SK-N-SH (cell line): ENCODE measurements at regions not wholly inside any gene's neighbourhood (a gene's known extent, or its start where the extent isn't known, plus 50 kb on each side); places are given as distances from the start of the nearest gene placed in this dataset.

Experiments used
- CTCF ChIA-PET: fragments of 300-600, 350-600 bp; formaldehyde crosslinking; extraction: SDS; loops from one replicate; lab custom pipeline; 2021; lab: Yijun Ruan, JAX
- POLR2A ChIA-PET: fragments of 350-600 bp; sonication (Branson Sonifier 250); formaldehyde crosslinking; extraction: SDS; loops from one replicate; lab custom pipeline; 2020; ENCODE audit warnings: antibody characterized with exemption, inconsistent platforms; lab: Yijun Ruan, JAX
- DNase-seq: peaks from one replicate; pipeline ENCODE4 v3.0.0; 2012
- H2AFZ ChIP-seq: fragments of 200-600 bp; sonication (generic); 2 replicates; pipeline ENCODE4 v1.8.1; 2016; ENCODE audit warnings: antibody characterized with exemption, mild to moderate bottlenecking, low read depth
- H3F3A ChIP-seq: fragments of 200-600 bp; sonication (generic); replicated peaks from 2 replicates; pipeline ENCODE3; 2016; ENCODE audit warnings: antibody characterized with exemption, mild to moderate bottlenecking; ENCODE audit not compliant: insufficient read depth
- H3K27ac ChIP-seq, 2 experiments: fragments of 200-500 bp in 1 of 2; fragments of 200-600 bp in 1 of 2; sonication (Bioruptor generic) in 1 of 2; sonication (generic), shearing (Covaris generic) in 1 of 2; 2 replicates each; pipeline versions ENCODE4 v1.5.1 to v1.6.1; 2014 to 2016; ENCODE audit warnings: low read depth in 2 of 2, inconsistent platforms in 1 of 2, low read length in 1 of 2, mild to moderate bottlenecking in 1 of 2, mixed read lengths in 1 of 2
- H3K27me3 ChIP-seq: fragments of 200-600 bp; sonication (generic), shearing (Covaris generic); 2 replicates; pipeline ENCODE4 v1.6.1; 2016; ENCODE audit warnings: mixed run types; ENCODE audit not compliant: insufficient read depth
- H3K36me3 ChIP-seq, 2 experiments: fragments of 200-500 bp in 1 of 2; fragments of 200-600 bp in 1 of 2; sonication (Bioruptor generic) in 1 of 2; sonication (generic) in 1 of 2; replicated peaks in 1 of 2; 2 replicates each; pipeline versions ENCODE3 to v1.5.1; 2014 to 2016; ENCODE audit warnings: low read length in 1 of 2, mild to moderate bottlenecking in 1 of 2; ENCODE audit not compliant: insufficient read depth in 2 of 2, control insufficient read depth in 1 of 2
- H3K4me1 ChIP-seq, 2 experiments: fragments of 200-500 bp in 1 of 2; fragments of 200-600 bp in 1 of 2; sonication (Bioruptor generic) in 1 of 2; sonication (generic), shearing (Covaris generic) in 1 of 2; 2 replicates each; pipeline versions ENCODE4 v1.5.1 to v1.6.1; 2014 to 2016; ENCODE audit warnings: low read depth in 1 of 2, low read length in 1 of 2, mixed run types in 1 of 2; ENCODE audit not compliant: insufficient read depth in 2 of 2, control insufficient read depth in 1 of 2
- H3K4me2 ChIP-seq: fragments of 200-600 bp; sonication (generic), shearing (Covaris generic); 2 replicates; pipeline ENCODE4 v1.6.1; 2017; ENCODE audit warnings: mixed run types
- H3K4me3 ChIP-seq, 2 experiments: fragments of 200-500 bp in 1 of 2; fragments of 200-600 bp in 1 of 2; sonication (Bioruptor generic) in 1 of 2; sonication (generic), shearing (Covaris generic) in 1 of 2; 2 replicates each; pipeline versions ENCODE4 v1.5.1 to v1.8.1; 2014 to 2016; ENCODE audit warnings: low read depth in 2 of 2, inconsistent platforms in 1 of 2, low read length in 1 of 2, mild to moderate bottlenecking in 1 of 2, mixed read lengths in 1 of 2, moderate library complexity in 1 of 2
- H3K79me2 ChIP-seq: fragments of 200-600 bp; sonication (generic); 2 replicates; pipeline ENCODE4 v1.8.1; 2017; ENCODE audit warnings: mild to moderate bottlenecking; ENCODE audit not compliant: insufficient read depth
- H3K9ac ChIP-seq: fragments of 200-600 bp; sonication (generic); 2 replicates; pipeline ENCODE4 v1.6.1; 2017; ENCODE audit warnings: mixed run types
- H3K9me2 ChIP-seq: fragments of 200-600 bp; sonication (generic); 2 replicates; pipeline ENCODE4 v1.6.1; 2017; ENCODE audit warnings: mixed run types
- H3K9me3 ChIP-seq: fragments of 200-600 bp; sonication (generic); 2 replicates; pipeline ENCODE4 v1.6.1; 2017; ENCODE audit warnings: mixed run types, mild to moderate bottlenecking, moderate library complexity
- H4K20me1 ChIP-seq: fragments of 200-600 bp; sonication (generic); 2 replicates; pipeline ENCODE4 v1.6.1; 2017; ENCODE audit warnings: mild to moderate bottlenecking, mixed run types; ENCODE audit not compliant: insufficient read depth
- CHD2 ChIP-seq: fragments of 150-350 bp; IDR thresholded peaks from 2 replicates; pipeline ENCODE4 v1.6.1; 2018; ENCODE audit warnings: low read length; ENCODE audit not compliant: partially characterized antibody
- ELF1 ChIP-seq: IDR thresholded peaks from 2 replicates; pipeline ENCODE4 v1.4.0; 2012
- EZH2phosphoT487 ChIP-seq: fragments of 200-600 bp; sonication (generic); IDR thresholded peaks from 2 replicates; pipeline ENCODE4 v1.6.1; 2017; ENCODE audit warnings: low read depth, mixed run types, mild to moderate bottlenecking, antibody characterized with exemption, moderate library complexity, borderline replicate concordance
- FOSL2 ChIP-seq: IDR thresholded peaks from 2 replicates; pipeline ENCODE4 v1.4.0; 2012; ENCODE audit warnings: low read depth, mild to moderate bottlenecking, moderate library complexity, borderline replicate concordance
- FOXJ3 ChIP-seq: sonication (generic); formaldehyde crosslinking; IDR thresholded peaks from 2 replicates; pipeline ENCODE4 v1.5.1; 2020; ENCODE audit warnings: mild to moderate bottlenecking, missing genetic modification reagents
- FOXM1 ChIP-seq: IDR thresholded peaks from 2 replicates; pipeline ENCODE4 v1.4.0; 2012; ENCODE audit warnings: low read depth, mild to moderate bottlenecking
- GABPA ChIP-seq: IDR thresholded peaks from 2 replicates; pipeline ENCODE4 v1.4.0; 2012; ENCODE audit warnings: low read depth, mild to moderate bottlenecking
- IRF3 ChIP-seq: fragments of 150-350 bp; IDR thresholded peaks from 2 replicates; pipeline ENCODE4 v1.6.1; 2016; ENCODE audit warnings: mild to moderate bottlenecking, low read depth, low read length
- MEF2A ChIP-seq: IDR thresholded peaks from 2 replicates; pipeline ENCODE4 v1.4.0; 2012; ENCODE audit warnings: low read depth, borderline replicate concordance
- NFIC ChIP-seq: IDR thresholded peaks from 2 replicates; pipeline ENCODE4 v1.4.0; 2012; ENCODE audit warnings: borderline replicate concordance
- NRF1 ChIP-seq: IDR thresholded peaks from 2 replicates; pipeline ENCODE4 v1.6.1; 2012; ENCODE audit warnings: low read depth, mild to moderate bottlenecking, low read length
- RAD21 ChIP-seq: IDR thresholded peaks from 2 replicates; pipeline ENCODE4 v1.6.1; 2012; ENCODE audit warnings: mild to moderate bottlenecking, low read length
- RFX5 ChIP-seq: IDR thresholded peaks from 2 replicates; pipeline ENCODE4 v1.6.1; 2012; ENCODE audit warnings: mild to moderate bottlenecking, improper control_type of control experiment, low read length
- SIN3A ChIP-seq: IDR thresholded peaks from 2 replicates; pipeline ENCODE4 v1.6.1; 2012; ENCODE audit warnings: low read depth, mild to moderate bottlenecking, low read length, moderate library complexity, borderline replicate concordance
- SMC3 ChIP-seq: IDR thresholded peaks from 2 replicates; pipeline ENCODE4 v1.6.1; 2012; ENCODE audit warnings: low read depth, low read length, improper control_type of control experiment
- ZBTB33 ChIP-seq: IDR thresholded peaks from 2 replicates; pipeline ENCODE4 v1.4.0; 2012; ENCODE audit warnings: low read depth, borderline replicate concordance
- TF ChIP-seq, protein P1 (sequence below): IDR thresholded peaks from 2 replicates; pipeline ENCODE4; 2012
- TF ChIP-seq, protein P2 (sequence below): fragments of 200-600 bp; sonication (generic); IDR thresholded peaks from 2 replicates; pipeline ENCODE4 v1.6.1; 2017; ENCODE audit warnings: antibody characterized with exemption, mild to moderate bottlenecking, moderate library complexity

DNA sequence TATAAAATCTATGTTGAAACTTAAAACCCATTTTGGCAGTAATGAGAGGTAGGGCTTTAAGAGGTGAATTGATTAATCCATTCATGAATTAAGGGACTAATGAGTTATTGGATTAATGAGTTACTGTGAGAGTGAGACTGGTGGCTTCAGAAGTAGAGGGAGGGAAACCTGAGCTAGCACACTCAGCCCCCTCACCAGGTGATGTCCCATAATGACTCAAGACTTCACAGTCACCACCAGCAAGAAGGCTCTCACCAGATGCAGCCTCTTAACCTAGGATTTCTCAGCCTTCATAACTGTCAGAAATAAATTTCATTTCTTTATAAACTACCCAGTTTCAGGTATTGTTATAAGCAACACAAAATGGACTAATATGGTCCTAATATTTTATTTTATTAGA, 621.7 kb upstream of the ACVR2A start:
- H3K36me3 ChIP-seq: no peaks in the 10 kb centered on the region
- POLR2A ChIA-PET: no interaction called here
- H3K79me2 ChIP-seq: no peaks in the 10 kb centered on the region
- no peaks in the 10 kb centered on the region for H3F3A ChIP-seq
- H3K9me2 ChIP-seq: no peaks in the 10 kb centered on the region
- no peak overlapping the region for H3K4me2 ChIP-seq
- no peaks in the 10 kb centered on the region for H3K27me3 ChIP-seq
- no peak overlapping the region for H3K4me3 ChIP-seq
- H3K9ac ChIP-seq: no peak overlapping the region
- H3K27ac ChIP-seq: no peak overlapping the region
- TF ChIP-seq CHD2 (no peak), SMC3 (no peak), ZBTB33 (no peak), EZH2phosphoT487 (no peak), NRF1 (no peak), MEF2A (no peak), SIN3A (no peak), NFIC (no peak), RFX5 (no peak), FOXJ3 (CRISPR knock-in tag) (no peak), GABPA (no peak), RAD21 (no peak), ELF1 (no peak), FOXM1 (no peak), FOSL2 (no peak), IRF3 (no peak)
- TF ChIP-seq, protein P1, sequence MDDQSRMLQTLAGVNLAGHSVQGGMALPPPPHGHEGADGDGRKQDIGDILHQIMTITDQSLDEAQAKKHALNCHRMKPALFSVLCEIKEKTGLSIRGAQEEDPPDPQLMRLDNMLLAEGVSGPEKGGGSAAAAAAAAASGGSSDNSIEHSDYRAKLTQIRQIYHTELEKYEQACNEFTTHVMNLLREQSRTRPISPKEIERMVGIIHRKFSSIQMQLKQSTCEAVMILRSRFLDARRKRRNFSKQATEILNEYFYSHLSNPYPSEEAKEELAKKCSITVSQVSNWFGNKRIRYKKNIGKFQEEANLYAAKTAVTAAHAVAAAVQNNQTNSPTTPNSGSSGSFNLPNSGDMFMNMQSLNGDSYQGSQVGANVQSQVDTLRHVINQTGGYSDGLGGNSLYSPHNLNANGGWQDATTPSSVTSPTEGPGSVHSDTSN: no peak
- TF ChIP-seq, protein P2, sequence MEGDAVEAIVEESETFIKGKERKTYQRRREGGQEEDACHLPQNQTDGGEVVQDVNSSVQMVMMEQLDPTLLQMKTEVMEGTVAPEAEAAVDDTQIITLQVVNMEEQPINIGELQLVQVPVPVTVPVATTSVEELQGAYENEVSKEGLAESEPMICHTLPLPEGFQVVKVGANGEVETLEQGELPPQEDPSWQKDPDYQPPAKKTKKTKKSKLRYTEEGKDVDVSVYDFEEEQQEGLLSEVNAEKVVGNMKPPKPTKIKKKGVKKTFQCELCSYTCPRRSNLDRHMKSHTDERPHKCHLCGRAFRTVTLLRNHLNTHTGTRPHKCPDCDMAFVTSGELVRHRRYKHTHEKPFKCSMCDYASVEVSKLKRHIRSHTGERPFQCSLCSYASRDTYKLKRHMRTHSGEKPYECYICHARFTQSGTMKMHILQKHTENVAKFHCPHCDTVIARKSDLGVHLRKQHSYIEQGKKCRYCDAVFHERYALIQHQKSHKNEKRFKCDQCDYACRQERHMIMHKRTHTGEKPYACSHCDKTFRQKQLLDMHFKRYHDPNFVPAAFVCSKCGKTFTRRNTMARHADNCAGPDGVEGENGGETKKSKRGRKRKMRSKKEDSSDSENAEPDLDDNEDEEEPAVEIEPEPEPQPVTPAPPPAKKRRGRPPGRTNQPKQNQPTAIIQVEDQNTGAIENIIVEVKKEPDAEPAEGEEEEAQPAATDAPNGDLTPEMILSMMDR: no peak
- CTCF ChIA-PET: no interaction called here
- no peaks in the 10 kb centered on the region for H3K4me1 ChIP-seq
- H4K20me1 ChIP-seq: no peaks in the 10 kb centered on the region
- H3K9me3 ChIP-seq: no peaks in the 10 kb centered on the region
- no peak for DNase-seq
- H2AFZ ChIP-seq: no peak overlapping the region
